ENCODE measurements at regions not wholly inside any gene's neighbourhood (a gene's known extent, or its start where the extent isn't known, plus 50 kb on each side); places are given as distances from the start of the nearest gene placed in this dataset.
"Not testable (repeated sequence)": the region's sequence is repeated elsewhere in the genome, so short reads cannot be mapped to it uniquely, and the experiment has no call there.

GRCh38 chr4:83213640-83214039, 71.0 kb downstream of the COQ2 start:
- ChIA-PET CTCF (interaction anchor here (2.1 kb wide), 1 partner anchor 104 kb away, joined by 8 read pairs; no protein-coding TSS in a partner anchor), POLR2A (interaction anchor here (1.0 to 4.8 kb wide), 4 partner anchors 18 to 130 kb away, joined by 3 to 64 read pairs (median 9); no protein-coding TSS in a partner anchor)
- DNase-seq: no peak
- no peak overlapping the region for H3K27ac Mint-ChIP-seq
- peaks cover 79% of the 10 kb centered on the region for H3K4me1 Mint-ChIP-seq
- H3K36me3 Mint-ChIP-seq (ENCODE audit: low read depth): peaks cover 35% of the 10 kb centered on the region
- no peak overlapping the region for H3K4me3 Mint-ChIP-seq
- H3K9me3 Mint-ChIP-seq: peaks cover 14% of the 10 kb centered on the region
- peaks cover 31% of the 10 kb centered on the region for H3K27me3 Mint-ChIP-seq

- peak overlapping the region; percentile 40 for H3K4me3 Mint-ChIP-seq
- peaks cover 66% of the 10 kb centered on the region for H3K4me1 Mint-ChIP-seq
- peaks cover 41% of the 10 kb centered on the region for H3K27me3 Mint-ChIP-seq
- H3K36me3 Mint-ChIP-seq (ENCODE audit: low read depth): peaks cover 36% of the 10 kb centered on the region
- peak; percentile 74 for DNase-seq
- H3K9me3 Mint-ChIP-seq: peaks cover 17% of the 10 kb centered on the region
- ChIA-PET POLR2A (interaction anchor here (0.6 to 4.8 kb wide), 9 partner anchors 10 to 138 kb away, joined by 3 to 64 read pairs (median 5); partner anchors contain the start of gene PLAC8), CTCF (interaction anchor here (0.6 to 2.1 kb wide), 8 partner anchors 13 to 137 kb away, joined by 3 to 8 read pairs (median 4); partner anchors contain the start of gene PLAC8)
- peak overlapping the region; percentile 89 for H3K27ac Mint-ChIP-seq
Measured at GRCh38 chr4:83212041-83212851, 72.4 kb downstream of the COQ2 start.

DNA sequence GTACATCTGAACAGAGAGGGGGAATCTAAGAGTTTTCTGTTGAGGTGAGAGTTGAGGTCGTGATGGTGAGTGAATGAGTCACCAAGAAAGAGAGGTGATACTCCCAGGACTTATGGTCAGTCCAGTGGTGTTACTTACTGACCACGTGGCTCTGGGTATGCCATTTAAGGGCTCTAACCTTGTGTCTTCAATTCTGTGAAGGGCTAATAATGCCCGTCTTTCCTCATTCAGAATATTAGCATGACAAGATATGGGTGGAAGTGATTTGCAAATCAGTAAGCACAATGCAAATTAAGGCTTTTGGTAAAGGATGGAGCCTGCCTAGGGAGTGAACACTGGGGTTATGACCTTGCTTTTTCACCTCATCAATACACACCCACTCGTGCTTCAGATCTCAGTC, 75.2 kb downstream of the COQ2 start:
- no peak for DNase-seq
- ChIA-PET POLR2A (interaction anchor here (1.3 to 4.8 kb wide), 2 partner anchors 98 to 174 kb away, joined by 3 to 64 read pairs; partner anchors contain the start of gene COPS4), CTCF (interaction anchor here (1.1 to 2.5 kb wide), 3 partner anchors 42 to 99 kb away, joined by 3 to 9 read pairs (median 3); no protein-coding TSS in a partner anchor)
- peaks cover 37% of the 10 kb centered on the region for H3K27me3 Mint-ChIP-seq
- H3K36me3 Mint-ChIP-seq (ENCODE audit: low read depth): peaks cover 19% of the 10 kb centered on the region
- H3K4me1 Mint-ChIP-seq: peaks cover 42% of the 10 kb centered on the region
- no peak overlapping the region for H3K4me3 Mint-ChIP-seq
- H3K27ac Mint-ChIP-seq: no peak overlapping the region
- peaks cover 8% of the 10 kb centered on the region for H3K9me3 Mint-ChIP-seq

GRCh38 chr4:83208371-83209365, 75.9 kb downstream of the COQ2 start:
- Mint-ChIP-seq H3K4me3 (no peak overlapping the region), H3K27ac (no peak overlapping the region), H3K36me3 (ENCODE audit: low read depth) (peaks cover 17% of the 10 kb centered on the region), H3K27me3 (peaks cover 35% of the 10 kb centered on the region), H3K4me1 (peaks cover 39% of the 10 kb centered on the region), H3K9me3 (peaks cover 8% of the 10 kb centered on the region)
- POLR2A ChIA-PET: interaction anchor here (1.3 kb wide), 1 partner anchor 174 kb away, joined by 3 read pairs; the partner anchor contains the start of gene COPS4
- CTCF ChIA-PET: interaction anchor here (1.1 to 2.5 kb wide), 2 partner anchors 43 to 98 kb away, joined by 3 to 9 read pairs; no protein-coding TSS in a partner anchor
- DNase-seq: no peak

GRCh38 chr4:83207497-83208101, 77.0 kb downstream of the COQ2 start:
- H3K4me3 Mint-ChIP-seq: no peak overlapping the region
- no peak for DNase-seq
- ChIA-PET POLR2A (no interaction called here), CTCF (no interaction called here)
- H3K27me3 Mint-ChIP-seq: peaks cover 27% of the 10 kb centered on the region
- H3K9me3 Mint-ChIP-seq: peaks cover 3% of the 10 kb centered on the region
- peaks cover 29% of the 10 kb centered on the region for H3K4me1 Mint-ChIP-seq
- peaks cover 10% of the 10 kb centered on the region for H3K36me3 Mint-ChIP-seq (ENCODE audit: low read depth)
- H3K27ac Mint-ChIP-seq: no peak overlapping the region

- H3K36me3 Mint-ChIP-seq (ENCODE audit: low read depth): peaks cover 9% of the 10 kb centered on the region
- POLR2A ChIA-PET: no interaction called here
- H3K27me3 Mint-ChIP-seq: peaks cover 24% of the 10 kb centered on the region
- H3K4me1 Mint-ChIP-seq: peaks cover 12% of the 10 kb centered on the region
- no peak overlapping the region for H3K4me3 Mint-ChIP-seq
- no peak for DNase-seq
- peaks cover 3% of the 10 kb centered on the region for H3K9me3 Mint-ChIP-seq
- no peak overlapping the region for H3K27ac Mint-ChIP-seq
- CTCF ChIA-PET: no interaction called here
Measured at GRCh38 chr4:83205760-83206159, 78.8 kb downstream of the COQ2 start.

DNA sequence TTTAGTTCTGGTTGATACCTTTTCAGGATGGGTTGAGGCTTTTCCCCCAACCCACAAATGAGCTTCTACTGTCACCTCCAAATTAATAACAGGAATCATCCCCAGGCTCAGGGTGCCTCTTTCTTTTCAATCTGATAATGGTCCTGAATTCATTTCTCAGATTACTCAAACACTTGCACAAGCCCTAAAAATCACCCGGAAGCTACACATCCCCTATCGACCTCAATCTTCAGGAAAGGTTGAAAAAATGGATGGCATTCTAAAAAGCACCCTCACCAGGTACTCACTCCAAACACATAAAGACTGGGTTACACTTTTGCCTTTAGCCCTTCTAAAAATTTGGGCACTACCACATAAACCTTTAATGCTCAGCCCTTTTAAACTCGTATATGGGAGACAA, 79.9 kb downstream of the COQ2 start:
- ChIA-PET CTCF (no interaction called here), POLR2A (no interaction called here)
- Mint-ChIP-seq H3K9me3 (peaks cover 3% of the 10 kb centered on the region), H3K27ac (no peak overlapping the region), H3K36me3 (ENCODE audit: low read depth) (peaks cover 9% of the 10 kb centered on the region), H3K27me3 (peaks cover 21% of the 10 kb centered on the region), H3K4me1 (peaks cover 3% of the 10 kb centered on the region), H3K4me3 (no peak overlapping the region)
- no peak for DNase-seq

DNA sequence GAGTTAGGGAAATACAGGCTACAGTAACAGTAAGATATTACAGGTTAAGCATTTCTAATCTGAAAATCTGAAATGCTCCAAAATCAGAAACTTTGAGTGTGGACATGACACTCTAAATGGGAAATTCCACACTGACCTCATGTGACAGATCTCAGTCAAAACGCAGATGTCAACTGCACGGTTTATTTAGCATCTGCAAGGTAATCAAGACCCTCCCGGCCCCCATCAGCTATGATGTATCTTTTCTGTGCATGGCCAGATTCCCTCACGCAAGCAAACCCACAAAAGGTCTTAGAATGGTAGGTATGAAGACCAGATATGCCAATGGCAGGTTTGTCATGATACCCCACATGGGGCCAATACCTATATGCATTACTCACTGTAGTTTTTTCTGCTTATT, 82.8 kb downstream of the COQ2 start:
- ChIA-PET CTCF (no interaction called here), POLR2A (interaction anchor here (1.2 kb wide), 1 partner anchor 11 kb away, joined by 4 read pairs; no protein-coding TSS in a partner anchor)
- Mint-ChIP-seq H3K4me1 (peaks cover 2% of the 10 kb centered on the region), H3K27ac (no peak overlapping the region), H3K9me3 (no peaks in the 10 kb centered on the region), H3K27me3 (peaks cover 2% of the 10 kb centered on the region), H3K4me3 (no peak overlapping the region), H3K36me3 (ENCODE audit: low read depth) (no peaks in the 10 kb centered on the region)
- no peak for DNase-seq

GRCh38 chr4:83197555-83198235, 83.2 kb upstream of the PLAC8 start:
- Mint-ChIP-seq H3K9me3 (no peaks in the 10 kb centered on the region), H3K27me3 (peaks cover 2% of the 10 kb centered on the region), H3K27ac (no peak overlapping the region), H3K36me3 (ENCODE audit: low read depth) (no peaks in the 10 kb centered on the region), H3K4me1 (peaks cover 2% of the 10 kb centered on the region), H3K4me3 (no peak overlapping the region)
- POLR2A ChIA-PET: no interaction called here
- DNase-seq: no peak
- CTCF ChIA-PET: interaction anchor here (0.5 to 1.1 kb wide), 2 partner anchors 13 to 138 kb away, joined by 3 to 4 read pairs; no protein-coding TSS in a partner anchor

DNA sequence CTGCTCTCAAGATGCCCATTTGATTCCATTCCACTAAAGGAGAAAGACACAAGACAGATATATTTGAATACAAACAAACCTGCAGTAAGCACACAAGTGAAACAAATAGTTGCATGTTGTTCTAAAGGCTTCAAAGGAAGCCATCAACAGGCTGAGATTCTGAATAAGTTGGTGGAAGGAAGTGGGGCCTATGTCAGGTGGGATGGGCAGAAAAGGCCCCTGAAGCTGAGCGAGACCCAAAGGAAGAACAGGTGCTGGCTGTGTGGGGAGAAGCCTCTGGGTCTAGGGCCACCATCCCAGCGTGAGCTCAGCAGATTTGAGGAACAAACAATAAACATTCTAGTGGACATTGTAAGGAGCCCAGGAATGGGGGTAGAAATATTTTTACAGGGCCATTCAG, 82.4 kb upstream of the PLAC8 start:
- no peaks in the 10 kb centered on the region for H3K36me3 Mint-ChIP-seq (ENCODE audit: low read depth)
- no peak for DNase-seq
- H3K4me3 Mint-ChIP-seq: no peak overlapping the region
- peaks cover 2% of the 10 kb centered on the region for H3K27me3 Mint-ChIP-seq
- ChIA-PET POLR2A (no interaction called here), CTCF (interaction anchor here (1.1 kb wide), 1 partner anchor 13 kb away, joined by 3 read pairs; no protein-coding TSS in a partner anchor)
- H3K9me3 Mint-ChIP-seq: no peaks in the 10 kb centered on the region
- no peak overlapping the region for H3K27ac Mint-ChIP-seq
- H3K4me1 Mint-ChIP-seq: peaks cover 2% of the 10 kb centered on the region

GRCh38 chr4:83195269-83195668, 80.7 kb upstream of the PLAC8 start:
- no peak for DNase-seq
- Mint-ChIP-seq H3K9me3 (no peaks in the 10 kb centered on the region), H3K27me3 (peaks cover 2% of the 10 kb centered on the region), H3K27ac (no peak overlapping the region), H3K4me3 (no peak overlapping the region), H3K36me3 (ENCODE audit: low read depth) (no peaks in the 10 kb centered on the region), H3K4me1 (peaks cover 2% of the 10 kb centered on the region)
- POLR2A ChIA-PET: no interaction called here
- CTCF ChIA-PET: interaction anchor here (0.5 to 1.3 kb wide), 2 partner anchors 22 to 58 kb away, joined by 3 read pairs; no protein-coding TSS in a partner anchor

DNA sequence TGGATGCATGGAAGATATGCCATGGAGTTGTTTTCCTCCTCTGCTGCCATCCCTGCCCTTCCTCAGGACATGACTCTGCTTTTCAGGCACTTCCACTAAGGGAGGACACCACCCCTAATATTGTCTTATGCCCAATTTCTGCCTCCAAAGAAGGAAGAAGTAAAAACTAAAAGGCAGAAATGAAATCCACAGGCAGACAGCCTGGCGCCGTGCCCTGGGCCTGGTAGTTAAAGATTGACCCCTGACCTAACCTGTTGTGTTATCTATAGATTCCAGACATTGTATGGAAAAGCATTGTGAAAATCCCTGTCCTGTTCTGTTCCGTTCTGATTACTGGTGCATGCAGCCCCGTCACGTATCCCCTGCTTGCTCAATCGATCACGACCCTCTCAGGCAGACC, 80.1 kb upstream of the PLAC8 start:
- H3K27ac Mint-ChIP-seq; POLR2A ChIA-PET; H3K4me1 Mint-ChIP-seq; H3K27me3 Mint-ChIP-seq; H3K9me3 Mint-ChIP-seq; H3K36me3 Mint-ChIP-seq (ENCODE audit: low read depth); CTCF ChIA-PET; H3K4me3 Mint-ChIP-seq; DNase-seq: not testable (repeated sequence)
